GM12878 (cell line): ENCODE measurements at regions not wholly inside any gene's neighbourhood (a gene's known extent, or its start where the extent isn't known, plus 50 kb on each side); places are given as distances from the start of the nearest gene placed in this dataset.

Experiments
- CHD1 ChIP-seq: IDR thresholded peaks from 2 replicates; pipeline ENCODE4 v1.6.1; 2012; ENCODE audit warnings: low read depth, low read length, improper control_type of control experiment
- ETV6 ChIP-seq, 2 experiments: fragments of 450-650 bp in 1 of 2; IDR thresholded peaks in 1 of 2; conservative IDR thresholded peaks in 1 of 2; 2 replicates each; pipeline ENCODE4 v1.6.1; 2014; ENCODE audit warnings: antibody characterized with exemption in 1 of 2, borderline replicate concordance in 1 of 2, low read depth in 1 of 2, mild to moderate bottlenecking in 1 of 2, moderate library complexity in 1 of 2
- FOXK2 ChIP-seq: fragments of 450-650 bp; IDR thresholded peaks from 2 replicates; pipeline ENCODE4 v1.6.1; 2017; ENCODE audit warnings: mild to moderate bottlenecking, moderate library complexity
- NFYA ChIP-seq: IDR thresholded peaks from 2 replicates; pipeline ENCODE4 v1.6.1; 2011; ENCODE audit warnings: low read depth, mild to moderate bottlenecking, low read length, improper control_type of control experiment, borderline replicate concordance
- NR2C2 ChIP-seq: IDR thresholded peaks from 2 replicates; pipeline ENCODE4 v1.6.1; 2011; ENCODE audit warnings: borderline replicate concordance, low read depth; ENCODE audit not compliant: control insufficient read depth, insufficient read length
- PML ChIP-seq: IDR thresholded peaks from 2 replicates; pipeline ENCODE4 v1.6.1; 2012; ENCODE audit warnings: low read length, inconsistent platforms
- TF ChIP-seq, protein P1 (sequence below): IDR thresholded peaks from 2 replicates; pipeline ENCODE4 v1.6.1; 2012; ENCODE audit warnings: low read depth, low read length, improper control_type of control experiment
- TF ChIP-seq, protein P2 (sequence below): fragments of 450-650 bp; IDR thresholded peaks from 2 replicates; pipeline ENCODE4 v1.6.1; 2017; ENCODE audit warnings: mild to moderate bottlenecking, moderate library complexity
- TF ChIP-seq, protein P3 (sequence below), 3 experiments: IDR thresholded peaks in 2 of 3; conservative IDR thresholded peaks in 1 of 3; 2 replicates each; pipeline ENCODE4 v1.5.1; 2011; ENCODE audit warnings: low read depth in 3 of 3, low read length in 3 of 3, mild to moderate bottlenecking in 3 of 3, control low read depth in 2 of 3, moderate library complexity in 2 of 3, inconsistent platforms in 1 of 3, mixed read lengths in 1 of 3; ENCODE audit not compliant: control insufficient read depth in 2 of 3, insufficient read depth in 1 of 3; ENCODE audit errors: extremely low read depth in 1 of 3

DNA sequence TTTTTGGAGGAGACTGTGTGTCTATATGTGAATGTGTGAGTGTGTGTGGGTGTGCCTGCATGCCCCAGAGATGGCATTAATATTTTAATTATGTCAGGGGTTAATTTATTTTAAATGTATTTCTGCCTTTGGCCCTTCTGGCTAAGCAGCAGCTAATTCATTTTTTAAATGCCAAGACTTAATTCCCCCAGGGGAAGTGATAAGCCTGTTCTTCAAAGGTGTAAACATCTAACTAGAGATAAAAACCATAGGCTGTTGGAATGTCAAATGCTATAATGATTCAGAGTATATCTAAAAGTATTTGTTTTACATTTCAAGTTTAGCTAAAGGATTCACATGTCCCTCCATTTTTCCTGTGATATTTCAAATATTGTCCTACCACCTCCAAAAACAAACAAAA lies 184.7 kb downstream of the SPP2 start (continued):
- TF ChIP-seq, protein P1, sequence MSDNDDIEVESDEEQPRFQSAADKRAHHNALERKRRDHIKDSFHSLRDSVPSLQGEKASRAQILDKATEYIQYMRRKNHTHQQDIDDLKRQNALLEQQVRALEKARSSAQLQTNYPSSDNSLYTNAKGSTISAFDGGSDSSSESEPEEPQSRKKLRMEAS: no peak
- TF ChIP-seq CHD1: no peak
- TF ChIP-seq NR2C2: no peak
- TF ChIP-seq PML: no peak
- TF ChIP-seq NFYA: no peak
- no peak for TF ChIP-seq ETV6 (conservative IDR thresholded peaks at IDR 0.05 in 1 of 2, IDR thresholded peaks at IDR 0.05 in 1 of 2; ENCODE audit: borderline replicate concordance in 1 of 2, low read depth in 1 of 2)
- no peak for TF ChIP-seq FOXK2
- TF ChIP-seq, protein P2, sequence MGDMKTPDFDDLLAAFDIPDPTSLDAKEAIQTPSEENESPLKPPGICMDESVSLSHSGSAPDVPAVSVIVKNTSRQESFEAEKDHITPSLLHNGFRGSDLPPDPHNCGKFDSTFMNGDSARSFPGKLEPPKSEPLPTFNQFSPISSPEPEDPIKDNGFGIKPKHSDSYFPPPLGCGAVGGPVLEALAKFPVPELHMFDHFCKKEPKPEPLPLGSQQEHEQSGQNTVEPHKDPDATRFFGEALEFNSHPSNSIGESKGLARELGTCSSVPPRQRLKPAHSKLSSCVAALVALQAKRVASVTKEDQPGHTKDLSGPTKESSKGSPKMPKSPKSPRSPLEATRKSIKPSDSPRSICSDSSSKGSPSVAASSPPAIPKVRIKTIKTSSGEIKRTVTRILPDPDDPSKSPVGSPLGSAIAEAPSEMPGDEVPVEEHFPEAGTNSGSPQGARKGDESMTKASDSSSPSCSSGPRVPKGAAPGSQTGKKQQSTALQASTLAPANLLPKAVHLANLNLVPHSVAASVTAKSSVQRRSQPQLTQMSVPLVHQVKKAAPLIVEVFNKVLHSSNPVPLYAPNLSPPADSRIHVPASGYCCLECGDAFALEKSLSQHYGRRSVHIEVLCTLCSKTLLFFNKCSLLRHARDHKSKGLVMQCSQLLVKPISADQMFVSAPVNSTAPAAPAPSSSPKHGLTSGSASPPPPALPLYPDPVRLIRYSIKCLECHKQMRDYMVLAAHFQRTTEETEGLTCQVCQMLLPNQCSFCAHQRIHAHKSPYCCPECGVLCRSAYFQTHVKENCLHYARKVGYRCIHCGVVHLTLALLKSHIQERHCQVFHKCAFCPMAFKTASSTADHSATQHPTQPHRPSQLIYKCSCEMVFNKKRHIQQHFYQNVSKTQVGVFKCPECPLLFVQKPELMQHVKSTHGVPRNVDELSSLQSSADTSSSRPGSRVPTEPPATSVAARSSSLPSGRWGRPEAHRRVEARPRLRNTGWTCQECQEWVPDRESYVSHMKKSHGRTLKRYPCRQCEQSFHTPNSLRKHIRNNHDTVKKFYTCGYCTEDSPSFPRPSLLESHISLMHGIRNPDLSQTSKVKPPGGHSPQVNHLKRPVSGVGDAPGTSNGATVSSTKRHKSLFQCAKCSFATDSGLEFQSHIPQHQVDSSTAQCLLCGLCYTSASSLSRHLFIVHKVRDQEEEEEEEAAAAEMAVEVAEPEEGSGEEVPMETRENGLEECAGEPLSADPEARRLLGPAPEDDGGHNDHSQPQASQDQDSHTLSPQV: no peak
- TF ChIP-seq, protein P3, sequence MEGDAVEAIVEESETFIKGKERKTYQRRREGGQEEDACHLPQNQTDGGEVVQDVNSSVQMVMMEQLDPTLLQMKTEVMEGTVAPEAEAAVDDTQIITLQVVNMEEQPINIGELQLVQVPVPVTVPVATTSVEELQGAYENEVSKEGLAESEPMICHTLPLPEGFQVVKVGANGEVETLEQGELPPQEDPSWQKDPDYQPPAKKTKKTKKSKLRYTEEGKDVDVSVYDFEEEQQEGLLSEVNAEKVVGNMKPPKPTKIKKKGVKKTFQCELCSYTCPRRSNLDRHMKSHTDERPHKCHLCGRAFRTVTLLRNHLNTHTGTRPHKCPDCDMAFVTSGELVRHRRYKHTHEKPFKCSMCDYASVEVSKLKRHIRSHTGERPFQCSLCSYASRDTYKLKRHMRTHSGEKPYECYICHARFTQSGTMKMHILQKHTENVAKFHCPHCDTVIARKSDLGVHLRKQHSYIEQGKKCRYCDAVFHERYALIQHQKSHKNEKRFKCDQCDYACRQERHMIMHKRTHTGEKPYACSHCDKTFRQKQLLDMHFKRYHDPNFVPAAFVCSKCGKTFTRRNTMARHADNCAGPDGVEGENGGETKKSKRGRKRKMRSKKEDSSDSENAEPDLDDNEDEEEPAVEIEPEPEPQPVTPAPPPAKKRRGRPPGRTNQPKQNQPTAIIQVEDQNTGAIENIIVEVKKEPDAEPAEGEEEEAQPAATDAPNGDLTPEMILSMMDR (IDR thresholded peaks at IDR 0.05 in 2 of 3, conservative IDR thresholded peaks at IDR 0.05 in 1 of 3; ENCODE audit: control insufficient read depth in 2 of 3, extremely low read depth in 1 of 3, insufficient read depth in 1 of 3, low read depth in 3 of 3, low read length in 3 of 3): no peak
